ENCODE measurements at regions not wholly inside any gene's neighbourhood (a gene's known extent, or its start where the extent isn't known, plus 50 kb on each side); places are given as distances from the start of the nearest gene placed in this dataset.

DNA sequence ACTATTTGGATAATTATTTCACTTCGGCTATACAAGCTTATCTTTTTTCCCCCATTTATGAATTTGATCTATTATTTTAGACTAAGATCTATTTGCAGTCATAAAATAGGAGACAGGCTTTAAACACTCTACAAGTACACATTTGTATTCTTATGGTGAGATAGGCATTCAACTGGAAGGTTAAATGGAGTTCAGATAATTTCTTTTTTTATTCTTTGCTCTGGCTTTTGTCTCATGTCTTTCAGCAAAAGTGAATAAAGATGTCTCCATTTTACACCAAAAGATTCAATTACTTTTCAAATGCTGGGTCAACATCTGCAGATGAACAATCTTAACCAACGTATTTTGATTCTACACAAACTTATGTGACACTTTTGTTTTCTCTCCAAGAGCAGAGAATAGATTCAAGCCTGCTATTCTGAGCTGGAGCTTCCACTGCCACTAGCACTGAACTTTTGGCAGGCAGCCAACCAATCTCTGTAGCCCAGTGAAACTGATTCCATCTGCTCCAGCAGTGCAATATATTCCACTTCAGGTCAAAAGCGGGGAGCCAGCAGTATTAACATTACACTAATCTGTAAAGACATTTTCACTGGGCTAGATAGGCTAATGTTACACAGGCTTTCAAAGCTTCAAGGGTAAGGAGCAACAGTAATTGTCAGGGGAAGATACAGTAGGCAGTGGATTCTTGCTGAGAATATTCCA is 452.0 kb upstream of the ZNF608 start:
- H3K27me3 ChIP-seq (ENCODE audit: insufficient read depth, low read depth, severe bottlenecking): no peaks in the 10 kb centered on the region
- H3K36me3 ChIP-seq: no peaks in the 10 kb centered on the region
- DNase-seq: peak; percentile 93
- H3K9me3 ChIP-seq (ENCODE audit: severe bottlenecking): no peaks in the 10 kb centered on the region
- H3K27ac ChIP-seq: peak overlapping the region; percentile 82
- TF ChIP-seq, protein P1, sequence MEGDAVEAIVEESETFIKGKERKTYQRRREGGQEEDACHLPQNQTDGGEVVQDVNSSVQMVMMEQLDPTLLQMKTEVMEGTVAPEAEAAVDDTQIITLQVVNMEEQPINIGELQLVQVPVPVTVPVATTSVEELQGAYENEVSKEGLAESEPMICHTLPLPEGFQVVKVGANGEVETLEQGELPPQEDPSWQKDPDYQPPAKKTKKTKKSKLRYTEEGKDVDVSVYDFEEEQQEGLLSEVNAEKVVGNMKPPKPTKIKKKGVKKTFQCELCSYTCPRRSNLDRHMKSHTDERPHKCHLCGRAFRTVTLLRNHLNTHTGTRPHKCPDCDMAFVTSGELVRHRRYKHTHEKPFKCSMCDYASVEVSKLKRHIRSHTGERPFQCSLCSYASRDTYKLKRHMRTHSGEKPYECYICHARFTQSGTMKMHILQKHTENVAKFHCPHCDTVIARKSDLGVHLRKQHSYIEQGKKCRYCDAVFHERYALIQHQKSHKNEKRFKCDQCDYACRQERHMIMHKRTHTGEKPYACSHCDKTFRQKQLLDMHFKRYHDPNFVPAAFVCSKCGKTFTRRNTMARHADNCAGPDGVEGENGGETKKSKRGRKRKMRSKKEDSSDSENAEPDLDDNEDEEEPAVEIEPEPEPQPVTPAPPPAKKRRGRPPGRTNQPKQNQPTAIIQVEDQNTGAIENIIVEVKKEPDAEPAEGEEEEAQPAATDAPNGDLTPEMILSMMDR (IDR thresholded peaks at IDR 0.05; ENCODE audit: low read depth, low read length): no peak
- no peak overlapping the region for H3K4me3 ChIP-seq (ENCODE audit: low read depth, low read length)

DNA sequence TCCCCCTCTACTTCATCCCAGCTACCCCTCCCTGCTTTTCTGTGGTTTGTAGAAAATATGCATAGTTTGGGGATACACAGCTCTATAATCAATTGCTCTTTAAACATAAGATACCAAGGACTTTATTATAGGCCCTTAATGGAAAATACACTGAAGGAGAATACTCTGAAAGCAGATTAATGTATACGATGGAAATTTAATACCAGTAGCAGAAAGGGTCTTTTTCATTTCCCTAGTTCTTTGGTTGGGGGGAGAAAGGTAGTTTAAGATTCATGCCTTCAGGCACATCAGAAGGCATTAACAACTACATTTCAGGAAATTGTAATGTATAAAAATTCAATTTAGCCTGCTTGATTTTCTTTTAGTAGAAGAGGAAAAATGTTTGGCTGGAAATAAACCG is 452.9 kb upstream of the ZNF608 start:
- no peak overlapping the region for H3K4me3 ChIP-seq (ENCODE audit: low read depth, low read length)
- H3K27me3 ChIP-seq (ENCODE audit: insufficient read depth, low read depth, severe bottlenecking): no peaks in the 10 kb centered on the region
- peak overlapping the region; percentile 82 for H3K27ac ChIP-seq
- TF ChIP-seq, protein P1 (IDR thresholded peaks at IDR 0.05; ENCODE audit: low read depth, low read length): no peak
- H3K36me3 ChIP-seq: no peaks in the 10 kb centered on the region
- no peak for DNase-seq
- no peaks in the 10 kb centered on the region for H3K9me3 ChIP-seq (ENCODE audit: severe bottlenecking)

DNA sequence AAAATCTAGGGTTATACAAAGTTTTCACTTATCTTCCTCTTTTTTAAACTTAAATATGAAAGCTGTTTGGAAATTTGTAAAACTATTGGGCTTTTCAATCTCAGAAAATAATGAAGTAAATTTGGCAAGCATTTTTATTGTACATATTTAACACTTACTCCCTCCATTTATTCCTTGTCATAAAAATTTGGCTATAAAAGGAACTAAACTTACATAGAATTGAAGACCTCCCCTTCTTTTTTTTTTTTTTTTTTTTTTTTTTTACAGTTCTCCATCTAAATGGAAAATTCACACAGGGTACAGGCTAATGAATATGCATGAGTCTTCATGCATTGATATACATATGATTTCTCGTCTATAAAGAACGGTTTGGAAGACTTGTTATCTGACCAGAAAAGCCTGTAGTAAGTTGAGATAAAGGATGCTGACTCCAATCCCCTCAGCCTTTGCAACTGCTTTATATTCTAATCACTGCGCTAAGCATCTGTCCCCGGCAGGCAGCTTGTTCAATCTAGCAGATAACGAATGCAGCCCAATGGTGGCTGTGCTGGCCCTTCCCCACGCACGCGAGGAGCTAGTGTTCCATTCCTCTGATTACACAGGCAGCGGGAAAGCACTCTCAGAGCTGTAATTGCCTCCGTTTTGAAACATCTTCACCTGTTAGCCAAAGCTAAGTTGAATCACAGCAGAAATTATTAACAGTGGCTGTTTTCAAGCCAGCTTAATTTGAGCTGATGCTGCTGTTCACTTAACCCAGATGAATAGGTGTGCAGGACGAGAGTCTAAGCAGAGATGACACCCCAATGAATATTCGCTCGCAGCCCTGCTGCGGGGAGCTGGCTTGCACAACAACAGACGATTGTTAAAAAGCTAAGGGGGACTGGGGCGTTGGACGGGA is 453.8 kb upstream of the ZNF608 start:
- no peaks in the 10 kb centered on the region for H3K9me3 ChIP-seq (ENCODE audit: severe bottlenecking)
- H3K27ac ChIP-seq: peak overlapping the region; percentile 82
- DNase-seq: peak; percentile 83
- H3K4me3 ChIP-seq (ENCODE audit: low read depth, low read length): peak overlapping the region; percentile 42
- H3K36me3 ChIP-seq: no peaks in the 10 kb centered on the region
- TF ChIP-seq, protein P1 (IDR thresholded peaks at IDR 0.05; ENCODE audit: low read depth, low read length): no peak
- H3K27me3 ChIP-seq (ENCODE audit: insufficient read depth, low read depth, severe bottlenecking): no peaks in the 10 kb centered on the region

DNA sequence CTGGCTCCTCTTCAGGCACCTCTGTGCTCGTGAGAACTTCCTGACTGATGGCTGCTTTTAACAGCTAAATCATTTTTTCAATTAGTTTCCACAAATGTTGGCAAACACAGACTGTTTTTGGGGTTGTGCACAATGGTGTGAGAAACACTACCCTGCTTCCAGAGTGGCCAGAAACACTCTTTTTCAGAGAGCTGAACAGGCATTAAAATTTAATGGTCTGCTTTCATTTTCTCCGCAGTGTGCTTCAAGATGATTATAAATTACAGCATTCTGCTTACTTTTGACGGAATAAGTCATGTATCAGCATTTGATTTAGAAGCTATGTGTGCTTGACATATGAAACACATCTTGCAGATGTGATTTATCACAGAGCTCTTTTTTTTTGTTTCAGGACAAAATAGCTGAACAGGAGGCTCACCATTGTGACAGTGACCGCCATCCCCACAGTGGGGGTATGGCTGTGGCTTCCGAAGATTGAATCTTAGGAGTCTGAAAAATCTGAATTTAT is 454.5 kb upstream of the ZNF608 start:
- peak overlapping the region; percentile 82 for H3K27ac ChIP-seq
- no peak for DNase-seq
- TF ChIP-seq, protein P1 (IDR thresholded peaks at IDR 0.05; ENCODE audit: low read depth, low read length): no peak
- no peaks in the 10 kb centered on the region for H3K27me3 ChIP-seq (ENCODE audit: insufficient read depth, low read depth, severe bottlenecking)
- no peaks in the 10 kb centered on the region for H3K36me3 ChIP-seq
- peak overlapping the region; percentile 42 for H3K4me3 ChIP-seq (ENCODE audit: low read depth, low read length)
- no peaks in the 10 kb centered on the region for H3K9me3 ChIP-seq (ENCODE audit: severe bottlenecking)

DNA sequence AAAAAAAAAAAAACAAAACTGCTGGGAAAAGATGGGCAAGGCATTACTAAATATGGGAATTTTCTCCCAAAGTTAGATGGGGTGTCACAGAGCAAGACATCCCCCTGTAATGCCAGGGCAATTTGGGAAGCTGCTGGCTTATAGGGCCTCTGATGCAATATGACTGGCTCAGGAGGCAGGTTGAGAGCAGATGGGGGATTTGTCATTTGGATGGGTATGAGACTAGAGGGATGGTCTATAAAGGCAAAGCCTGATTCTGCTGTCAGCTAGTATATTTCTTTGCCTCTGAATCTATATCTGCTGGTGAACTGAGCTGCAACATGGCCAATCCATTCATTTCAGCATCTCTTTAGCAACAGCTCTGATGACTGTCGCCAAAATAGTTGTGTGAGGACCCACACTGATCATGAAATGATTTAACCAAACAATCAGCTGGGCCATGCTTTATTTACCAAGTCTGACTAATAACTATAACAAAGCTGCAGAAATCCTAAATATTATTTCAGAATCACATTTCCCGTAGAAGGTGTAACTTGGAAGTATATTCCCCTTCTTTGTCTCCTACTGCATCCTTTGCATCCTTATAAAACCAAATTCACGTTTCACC is 455.1 kb upstream of the ZNF608 start:
- peak; percentile 50 for DNase-seq
- no peaks in the 10 kb centered on the region for H3K36me3 ChIP-seq
- TF ChIP-seq, protein P1 (IDR thresholded peaks at IDR 0.05; ENCODE audit: low read depth, low read length): no peak
- no peaks in the 10 kb centered on the region for H3K27me3 ChIP-seq (ENCODE audit: insufficient read depth, low read depth, severe bottlenecking)
- no peak overlapping the region for H3K4me3 ChIP-seq (ENCODE audit: low read depth, low read length)
- H3K9me3 ChIP-seq (ENCODE audit: severe bottlenecking): no peaks in the 10 kb centered on the region
- H3K27ac ChIP-seq: peak overlapping the region; percentile 82

Data from WERI-Rb-1 (cell line).